HG03565 (cell line): ENCODE measurements at regions not wholly inside any gene's neighbourhood (a gene's known extent, or its start where the extent isn't known, plus 50 kb on each side); places are given as distances from the start of the nearest gene placed in this dataset.
"Not testable (repeated sequence)": the region's sequence is repeated elsewhere in the genome, so short reads cannot be mapped to it uniquely, and the experiment has no call there.

Experiments
- ATAC-seq: cut with Tn5 transposase; IDR thresholded peaks from one replicate; pipeline ENCODE4 v1.9.1; 2021; ENCODE audit warnings: mild to moderate bottlenecking, moderate library complexity; ENCODE audit not compliant: unreplicated experiment

GRCh38 chr4:59689149-59689548 lies 1511.0 kb upstream of the ADGRL3 start:
- ATAC-seq: no peak

DNA sequence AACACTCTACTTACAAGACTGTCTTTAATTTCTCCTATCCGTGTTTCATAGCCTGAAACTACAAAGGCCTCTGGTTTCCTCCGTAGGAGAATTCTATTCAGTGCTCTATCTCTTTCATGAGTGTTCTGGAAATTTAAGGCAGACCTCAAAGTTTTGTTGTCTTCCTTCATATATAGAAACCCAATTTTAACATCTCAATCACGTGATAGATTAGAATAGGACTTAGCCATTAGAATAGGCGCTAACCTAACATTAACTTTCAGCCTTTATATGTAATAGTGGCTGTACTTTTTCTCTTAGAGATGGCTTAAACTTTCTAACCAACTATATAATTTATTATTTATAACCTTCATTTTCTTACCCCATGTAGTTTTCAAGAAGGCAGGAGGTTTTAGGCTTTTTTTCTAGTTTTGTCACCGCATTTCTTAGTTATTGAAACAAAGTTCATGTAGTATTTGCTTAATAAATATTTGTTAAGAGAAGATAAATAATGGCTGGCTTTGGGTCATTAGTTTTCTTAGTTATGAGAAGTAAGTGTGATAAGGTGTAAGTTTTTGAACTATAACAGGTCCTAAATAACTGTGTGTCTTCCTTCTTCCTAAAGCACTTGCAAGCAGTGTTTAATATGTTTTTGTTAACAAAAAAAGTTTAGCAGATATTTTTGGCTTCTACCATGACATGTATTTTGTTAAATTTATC lies 1504.6 kb upstream of the ADGRL3 start:
- no peak for ATAC-seq

DNA sequence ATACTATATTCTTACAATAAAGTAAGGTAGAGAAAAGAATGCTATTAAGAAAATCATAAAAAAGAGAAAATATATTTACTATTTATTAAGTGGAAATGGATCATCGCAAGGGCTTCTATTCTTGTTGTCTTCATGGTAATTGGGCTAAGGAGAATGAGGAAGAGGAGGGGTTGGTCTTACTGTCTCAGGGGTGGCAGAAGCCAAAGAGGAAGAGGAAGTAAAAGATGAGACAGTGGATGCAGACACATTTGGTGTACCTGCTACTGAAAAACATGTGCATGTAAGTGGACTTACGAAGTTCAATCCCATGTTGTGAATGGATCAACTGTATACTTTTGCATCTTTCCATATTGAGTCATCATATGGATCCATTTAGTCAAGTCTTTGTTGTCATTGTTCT lies 1502.1 kb upstream of the ADGRL3 start:
- no peak for ATAC-seq

GRCh38 chr4:59700651-59701050 lies 1499.5 kb upstream of the ADGRL3 start:
- ATAC-seq: no peak

- no peak for ATAC-seq
These were observed 1495.5 kb upstream of the ADGRL3 start for GRCh38 chr4:59704616-59705015.

- no peak for ATAC-seq
These were observed 1487.7 kb upstream of the ADGRL3 start for GRCh38 chr4:59712470-59712869.

- not testable (repeated sequence) for ATAC-seq
These were observed 1475.8 kb upstream of the ADGRL3 start for GRCh38 chr4:59724286-59724685.

DNA sequence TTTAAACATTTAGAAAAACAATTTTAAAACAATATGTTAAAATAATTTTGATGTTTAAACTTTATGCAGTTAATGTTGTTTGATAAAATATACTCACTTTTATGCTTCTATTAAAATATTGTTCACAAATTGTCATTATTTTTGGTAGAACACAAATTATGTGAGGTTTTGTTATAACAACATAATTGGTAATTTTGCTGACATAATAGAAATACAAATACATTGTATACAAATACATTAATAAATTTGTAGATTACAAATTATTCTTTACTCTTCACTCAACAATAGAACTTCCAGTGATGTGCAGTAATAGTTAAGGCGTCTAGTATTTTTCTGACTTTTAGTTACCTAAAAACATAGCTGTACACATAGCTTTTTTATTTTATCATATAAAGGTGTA lies 1472.4 kb upstream of the ADGRL3 start:
- ATAC-seq: no peak

DNA sequence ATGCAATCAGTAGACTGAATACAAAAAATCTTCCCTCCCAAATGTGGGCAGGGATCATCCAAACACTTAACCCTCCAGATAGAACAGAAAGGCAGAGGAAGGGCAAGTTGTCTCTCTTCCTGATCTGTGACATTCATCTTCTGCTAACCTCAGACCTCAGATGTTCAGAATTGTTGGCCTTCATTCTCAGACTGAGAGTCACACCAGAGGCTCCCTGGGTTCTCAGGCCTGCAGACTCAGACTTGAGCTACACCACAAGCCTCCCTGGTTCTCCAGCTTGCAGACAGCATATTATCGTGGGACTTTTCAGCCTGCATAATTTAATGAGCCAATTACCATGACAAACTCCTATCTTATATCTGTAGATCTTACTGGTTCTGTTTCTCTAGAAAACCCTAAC lies 1471.6 kb upstream of the ADGRL3 start:
- no peak for ATAC-seq

DNA sequence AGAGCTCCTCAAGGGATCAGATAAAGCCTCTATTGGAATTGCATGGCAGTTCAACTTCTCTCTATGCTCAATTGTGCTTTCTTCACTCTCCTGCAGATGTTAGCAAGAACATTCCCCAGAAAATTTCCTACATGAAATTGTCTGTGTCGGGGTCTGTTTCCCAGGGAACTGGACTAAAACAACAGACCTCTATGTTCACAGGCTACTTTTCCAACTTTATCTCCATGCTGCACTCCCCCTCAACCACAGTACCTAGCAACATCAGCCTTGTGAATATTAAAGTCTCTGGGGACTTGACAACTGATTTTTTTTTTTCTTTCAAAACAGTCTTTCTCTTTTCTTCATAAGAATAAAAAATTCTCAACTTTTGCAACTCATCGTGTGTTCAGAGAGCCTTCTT lies 1470.8 kb upstream of the ADGRL3 start:
- no peak for ATAC-seq

DNA sequence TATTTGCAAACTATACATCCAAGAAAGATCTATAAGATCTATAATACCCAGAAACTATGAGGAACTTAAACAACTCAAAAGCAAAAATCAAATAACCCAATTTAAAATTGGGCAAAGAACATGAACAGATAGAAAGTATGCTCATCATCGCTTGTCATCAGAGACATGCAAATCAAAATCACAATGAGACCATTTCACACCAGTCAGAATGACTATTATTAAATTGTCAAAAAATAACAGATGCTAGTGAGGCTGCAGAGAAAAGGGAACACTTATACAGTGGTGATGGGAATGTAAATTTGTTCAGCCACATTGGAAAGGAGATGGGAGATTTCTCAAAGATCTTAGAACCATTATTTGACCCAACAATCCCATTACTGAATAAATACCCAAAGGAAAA lies 1451.7 kb upstream of the ADGRL3 start:
- ATAC-seq: no peak

- no peak for ATAC-seq
These were observed 1440.9 kb upstream of the ADGRL3 start for GRCh38 chr4:59759082-59759825.

DNA sequence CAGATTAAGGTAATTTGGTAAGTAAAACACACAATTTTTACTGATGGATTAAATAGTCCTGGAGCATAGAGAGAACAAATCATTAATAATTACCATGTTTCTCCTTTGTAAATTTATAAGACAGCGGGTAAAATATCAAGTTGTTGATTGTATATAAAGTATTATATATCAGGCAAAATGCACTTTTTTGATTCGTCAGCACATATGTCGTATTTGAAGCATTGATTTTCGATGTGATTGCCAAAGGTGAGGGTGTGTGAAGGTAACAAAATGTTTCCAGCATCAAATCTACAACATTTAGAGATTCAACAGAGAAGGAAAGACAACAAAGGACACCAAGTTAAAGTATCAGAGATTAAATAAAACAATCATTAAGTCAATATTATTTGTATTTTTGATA lies 1437.8 kb upstream of the ADGRL3 start:
- ATAC-seq: no peak

GRCh38 chr4:59770601-59771264 lies 1429.4 kb upstream of the ADGRL3 start:
- no peak for ATAC-seq

- no peak for ATAC-seq
These were observed 1427.4 kb upstream of the ADGRL3 start for GRCh38 chr4:59772641-59773139.

GRCh38 chr4:59780271-59780670 lies 1419.9 kb upstream of the ADGRL3 start:
- ATAC-seq: not testable (repeated sequence)

DNA sequence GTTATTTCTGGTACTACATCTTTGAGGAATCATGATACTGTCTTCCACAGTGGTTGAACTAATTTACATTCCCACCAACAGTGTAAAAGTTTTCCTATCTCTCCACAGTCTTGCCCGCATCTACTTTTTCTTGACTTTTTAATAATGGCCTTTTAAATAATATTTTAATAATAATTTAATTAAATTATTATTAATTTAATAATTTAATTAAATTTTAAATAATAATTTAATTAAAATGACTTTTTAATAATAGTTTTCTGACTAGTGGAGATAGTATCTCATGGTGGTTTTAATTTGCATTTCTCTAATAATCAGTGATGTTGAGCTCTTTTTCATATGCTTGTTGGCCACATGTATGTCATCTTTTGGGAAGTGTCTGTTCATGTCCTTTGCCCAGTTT lies 1395.0 kb upstream of the ADGRL3 start:
- ATAC-seq: no peak

DNA sequence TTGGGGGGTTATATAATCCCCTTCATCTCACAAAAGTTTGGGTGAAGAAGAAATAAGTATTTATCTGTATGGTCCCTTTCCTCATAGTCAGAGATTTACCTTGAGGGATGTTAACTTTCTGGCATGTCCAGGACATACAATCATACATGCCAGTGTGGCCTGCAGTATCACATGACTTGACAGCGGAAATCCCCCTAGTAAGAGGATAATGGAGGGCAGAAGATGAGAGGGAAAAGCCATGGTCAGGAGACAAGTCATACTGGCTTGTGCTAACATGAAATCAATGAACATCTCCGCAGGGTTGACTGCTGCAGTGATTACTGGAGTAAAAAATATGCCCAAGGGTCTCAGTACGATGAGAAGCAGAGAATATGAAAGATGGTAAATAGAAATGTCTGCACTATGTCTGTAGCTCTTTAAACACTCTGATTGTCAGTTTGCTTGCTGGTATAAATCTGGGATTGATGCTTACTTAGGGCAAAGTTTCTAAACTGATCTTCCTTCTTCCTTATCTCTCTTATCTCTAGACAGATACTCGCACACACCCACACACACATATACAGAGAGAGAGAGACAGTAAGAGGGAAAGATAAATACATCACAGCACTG lies 1385.6 kb upstream of the ADGRL3 start:
- ATAC-seq: no peak

DNA sequence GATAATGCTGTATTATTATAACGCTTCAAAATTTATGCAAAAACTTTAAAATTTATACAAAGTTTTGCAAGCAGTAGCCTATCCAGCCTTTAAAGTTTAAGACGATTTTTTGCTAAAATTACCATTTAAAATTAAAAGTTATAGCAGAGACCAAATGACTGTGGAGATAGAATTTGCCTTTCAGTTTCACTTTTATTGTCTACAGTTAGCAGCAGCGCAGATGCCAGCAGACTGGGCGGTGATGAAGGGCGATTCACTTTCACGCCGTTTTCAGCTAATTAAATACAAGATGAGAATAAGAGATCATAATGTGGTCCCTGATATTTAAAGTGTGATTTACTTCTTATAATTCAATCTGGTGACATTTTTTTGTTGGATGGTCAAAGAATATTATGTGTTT lies 1381.5 kb upstream of the ADGRL3 start:
- peak; percentile 75 for ATAC-seq

GRCh38 chr4:59823311-59823710 lies 1376.8 kb upstream of the ADGRL3 start:
- no peak for ATAC-seq

DNA sequence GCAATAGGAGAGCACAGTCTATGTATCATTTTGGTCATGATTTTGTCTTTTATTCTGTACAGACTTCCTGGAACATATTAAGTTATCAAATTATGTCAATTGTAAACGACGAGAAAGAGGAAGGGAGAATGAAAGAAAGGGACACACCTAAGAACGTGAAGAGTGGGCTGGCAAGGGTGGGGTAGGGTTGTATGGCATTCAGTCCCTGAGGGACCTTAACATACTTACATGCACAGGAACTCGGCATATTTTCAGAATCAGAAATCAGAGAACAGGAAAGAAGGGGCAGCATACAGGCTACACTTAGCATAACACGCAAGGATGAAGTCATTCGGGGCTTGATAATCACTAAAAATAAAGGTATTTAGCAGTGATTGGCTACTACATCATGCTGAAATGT lies 1375.0 kb upstream of the ADGRL3 start:
- no peak for ATAC-seq
